Muscle layer of colon (tissue), 2 donors: ENCODE measurements at regions not wholly inside any gene's neighbourhood (a gene's known extent, or its start where the extent isn't known, plus 50 kb on each side); places are given as distances from the start of the nearest gene placed in this dataset.
A peak's percentile ranks its signal among the peaks of the same experiment; 100 is the strongest.
"Not testable (repeated sequence)": the region's sequence is repeated elsewhere in the genome, so short reads cannot be mapped to it uniquely, and the experiment has no call there.

ENCODE experiments used
- H3K27ac ChIP-seq: one replicate; pipeline ENCODE4 v1.7.0; 2013; ENCODE audit warnings: low read depth, mild to moderate bottlenecking, low read length, moderate library complexity
- H3K27me3 ChIP-seq, 2 donors: one replicate each; pipeline ENCODE4 v1.7.0; 2013; ENCODE audit warnings: low read length in 2 of 2, mild to moderate bottlenecking in 2 of 2; ENCODE audit not compliant: insufficient read depth in 2 of 2, control insufficient read depth in 1 of 2
- H3K36me3 ChIP-seq: one replicate; pipeline ENCODE4 v1.7.0; 2013; ENCODE audit warnings: mild to moderate bottlenecking, low read length; ENCODE audit not compliant: insufficient read depth
- H3K4me1 ChIP-seq: one replicate; pipeline ENCODE4 v1.7.0; 2013; ENCODE audit warnings: mild to moderate bottlenecking, low read length; ENCODE audit not compliant: insufficient read depth
- H3K4me3 ChIP-seq, 2 donors: one replicate each; pipeline ENCODE4 v1.7.0; 2013; ENCODE audit warnings: low read length in 2 of 2, low read depth in 1 of 2, mild to moderate bottlenecking in 1 of 2, moderate library complexity in 1 of 2
- H3K9ac ChIP-seq: one replicate; pipeline ENCODE4 v1.7.0; 2013; ENCODE audit warnings: low read length
- H3K9me3 ChIP-seq: one replicate; pipeline ENCODE4 v1.7.0; 2013; ENCODE audit warnings: mild to moderate bottlenecking, low read length
- donor health status: abdominal sarcoma.
- donor health status: Adenocarcinoma of cecum.

DNA sequence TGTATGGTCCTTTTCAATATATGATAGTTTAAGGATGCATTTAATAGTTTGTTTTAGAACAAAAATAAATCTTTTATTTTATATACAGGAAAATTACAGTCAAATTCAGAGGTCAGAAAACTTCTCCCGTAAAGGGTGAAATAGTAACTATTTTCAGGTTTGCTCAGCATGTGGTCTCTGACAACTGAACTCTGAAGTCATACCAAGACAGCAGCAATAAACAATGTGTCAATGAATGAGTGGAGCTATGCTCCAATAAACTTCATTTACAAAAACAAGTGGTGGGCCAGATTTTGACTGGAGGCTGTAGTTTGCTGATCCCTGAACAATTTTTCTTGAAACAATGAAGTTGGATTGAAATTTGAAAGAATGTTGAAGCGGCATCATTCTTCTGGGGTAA lies 123.6 kb downstream of the ZNF248 start:
- H3K27me3 ChIP-seq: no peaks in the 10 kb centered on the region
- H3K4me1 ChIP-seq: no peaks in the 10 kb centered on the region
- no peak overlapping the region for H3K27ac ChIP-seq
- no peak overlapping the region for H3K9ac ChIP-seq
- no peak overlapping the region for H3K4me3 ChIP-seq
- H3K36me3 ChIP-seq: no peaks in the 10 kb centered on the region
- no peaks in the 10 kb centered on the region for H3K9me3 ChIP-seq

DNA sequence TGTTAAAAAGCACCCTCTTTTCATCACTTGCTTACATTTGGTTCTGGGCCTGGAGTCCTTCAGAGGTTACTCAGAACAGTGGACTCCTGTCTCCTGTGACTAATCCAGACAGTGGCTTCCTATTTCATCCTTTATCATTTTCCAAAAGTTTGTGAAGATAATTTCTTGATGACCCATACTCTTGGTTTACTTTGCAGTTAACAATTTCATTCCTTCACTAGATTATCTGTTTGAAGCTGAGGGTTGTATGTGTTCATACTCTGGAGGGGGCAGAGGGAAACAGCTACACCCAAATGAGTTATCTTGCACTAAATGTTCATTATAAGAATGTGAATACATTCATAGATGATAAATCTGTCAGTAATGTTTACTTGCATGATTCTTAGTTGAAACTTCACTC lies 124.7 kb downstream of the ZNF248 start:
- Histone ChIP-seq H3K9ac (no peak overlapping the region), H3K36me3 (no peaks in the 10 kb centered on the region), H3K4me3 (no peak overlapping the region), H3K27ac (no peak overlapping the region), H3K27me3 (no peaks in the 10 kb centered on the region), H3K4me1 (no peaks in the 10 kb centered on the region), H3K9me3 (no peaks in the 10 kb centered on the region)

DNA sequence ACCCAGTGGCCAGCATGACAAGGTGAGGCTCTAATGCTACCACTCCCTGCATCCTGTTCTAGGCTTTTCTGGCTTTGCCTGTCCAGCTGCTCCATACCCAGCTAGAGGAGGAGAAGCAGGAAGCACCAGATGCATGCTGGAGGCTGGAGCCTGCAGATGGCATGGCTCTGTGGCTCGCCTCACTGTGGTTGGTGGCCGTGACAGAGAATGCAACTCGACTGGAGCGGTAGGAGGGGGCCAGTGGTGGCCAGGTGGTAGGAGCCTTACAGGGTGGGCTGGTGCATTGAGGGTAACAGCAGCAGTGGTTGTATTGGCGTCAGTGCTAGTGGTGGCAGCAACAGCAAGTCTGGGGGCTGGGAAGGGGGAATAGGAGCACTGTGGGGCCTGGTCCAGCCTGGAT lies 128.6 kb downstream of the ZNF248 start:
- Histone ChIP-seq H3K36me3 (no peaks in the 10 kb centered on the region), H3K9ac (no peak overlapping the region)

DNA sequence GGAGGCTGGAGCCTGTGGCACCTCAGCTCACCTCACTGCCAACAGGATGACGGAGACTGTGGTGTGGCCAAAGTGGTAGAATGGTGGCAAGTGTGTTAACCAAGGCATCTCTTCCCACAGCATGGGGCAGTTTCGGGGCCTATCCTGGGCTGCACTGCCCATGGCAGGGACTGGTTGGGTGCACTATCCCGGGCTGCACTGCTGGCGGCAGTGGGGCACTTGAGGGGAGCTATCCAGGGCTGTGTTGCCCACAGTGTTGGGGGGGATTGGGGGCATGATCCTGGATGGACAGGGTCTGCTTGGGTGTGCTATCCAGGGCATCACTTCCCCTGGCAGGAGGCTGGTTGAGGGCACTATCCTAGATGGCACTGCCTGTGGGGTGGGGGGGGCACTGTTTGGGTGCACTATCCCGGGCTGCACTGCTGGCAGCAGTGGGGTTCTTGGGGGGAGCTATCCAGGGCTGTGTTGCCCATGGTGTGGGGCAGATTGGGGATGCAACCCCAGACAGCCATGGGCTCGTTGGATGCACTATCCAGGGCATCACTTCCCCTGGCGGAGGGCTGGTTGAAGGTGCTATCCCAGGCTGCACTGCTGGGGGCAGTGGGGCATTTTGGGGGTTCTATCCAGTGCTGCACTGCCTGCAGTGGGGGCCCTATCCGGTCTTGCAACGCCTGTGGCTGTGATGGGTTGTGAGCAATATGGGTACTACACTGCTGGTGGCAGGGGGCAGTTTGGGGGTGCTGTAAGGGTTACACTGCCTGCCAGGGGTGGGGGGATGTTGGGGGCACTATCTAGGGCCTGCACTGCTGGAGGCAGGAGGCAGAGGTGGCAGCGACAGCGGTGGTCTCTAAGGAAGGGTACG lies 129.7 kb downstream of the ZNF248 start:
- H3K27me3 ChIP-seq: no peaks in the 10 kb centered on the region
- H3K27ac ChIP-seq: no peak overlapping the region
- no peak overlapping the region for H3K9ac ChIP-seq
- no peaks in the 10 kb centered on the region for H3K9me3 ChIP-seq
- H3K4me1 ChIP-seq: no peaks in the 10 kb centered on the region
- no peaks in the 10 kb centered on the region for H3K36me3 ChIP-seq
- no peak overlapping the region for H3K4me3 ChIP-seq

More for the DNA sequence above, 128.6 kb downstream of the ZNF248 start:
- no peaks in the 10 kb centered on the region for H3K27me3 ChIP-seq
- H3K4me3 ChIP-seq: no peak overlapping the region
- no peak overlapping the region for H3K27ac ChIP-seq
- no peaks in the 10 kb centered on the region for H3K4me1 ChIP-seq
- H3K9me3 ChIP-seq: no peaks in the 10 kb centered on the region

DNA sequence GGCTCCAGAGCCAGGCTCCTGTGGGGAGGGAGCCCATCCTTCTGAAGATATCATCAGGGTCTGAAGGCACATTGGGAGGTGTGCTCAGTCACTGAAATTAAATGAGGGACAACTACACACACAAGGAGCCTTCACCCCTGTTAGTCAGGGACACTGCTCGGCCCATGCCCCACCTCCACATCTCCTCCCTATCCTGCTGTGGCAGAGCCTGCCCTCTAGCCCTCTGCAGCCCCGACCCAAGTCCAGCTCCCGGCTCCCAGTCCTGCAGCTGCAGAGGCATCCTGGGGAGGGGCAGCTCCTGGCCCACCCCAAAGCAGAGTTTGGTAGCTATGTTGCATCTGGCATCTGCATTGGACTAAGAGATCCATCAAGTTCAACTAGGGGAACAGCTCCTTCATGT lies 136.3 kb downstream of the ZNF248 start:
- Histone ChIP-seq H3K27ac (no peak overlapping the region), H3K36me3 (no peaks in the 10 kb centered on the region), H3K4me1 (no peaks in the 10 kb centered on the region), H3K9me3 (no peaks in the 10 kb centered on the region), H3K9ac (no peak overlapping the region), H3K4me3 (no peak overlapping the region), H3K27me3 (no peaks in the 10 kb centered on the region)

DNA sequence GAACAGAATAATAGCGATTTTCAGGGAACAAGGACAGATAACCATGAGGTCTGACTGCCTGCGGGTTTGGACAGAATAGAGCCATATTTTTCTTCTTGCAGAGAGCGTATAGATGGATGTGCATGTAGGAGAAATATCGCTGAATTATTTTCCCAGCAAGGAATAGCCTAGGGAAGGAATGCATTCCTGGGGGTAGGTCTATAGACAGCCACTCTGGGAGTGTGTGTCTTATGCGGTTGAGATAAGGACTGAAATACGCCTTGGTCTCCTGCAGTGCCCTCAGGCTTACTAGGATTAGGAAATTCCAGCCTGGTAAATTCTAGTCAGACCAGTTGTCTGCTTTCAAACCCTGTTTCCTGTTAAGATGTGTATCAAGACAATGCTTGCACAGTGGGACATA lies 139.3 kb downstream of the ZNF248 start:
- H3K9me3 ChIP-seq, H3K4me1 ChIP-seq: not testable (repeated sequence)

DNA sequence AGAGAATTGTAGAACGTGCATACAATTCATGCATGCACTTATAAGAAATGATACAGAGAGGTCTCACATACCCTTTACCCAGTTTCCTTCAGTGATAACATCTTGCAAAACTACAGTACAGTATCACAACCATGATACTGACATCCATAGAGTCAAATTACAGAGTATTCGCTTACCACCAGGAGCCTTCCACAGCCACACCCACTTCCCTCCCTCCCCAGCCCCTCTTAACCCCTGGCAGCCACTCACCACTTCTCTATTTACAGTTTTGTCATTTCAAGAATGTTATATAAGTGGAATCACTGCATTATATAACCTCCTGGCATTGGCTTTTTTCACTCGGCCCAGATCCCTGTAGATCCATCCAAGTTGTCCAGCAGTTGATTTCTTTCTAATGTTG lies 143.8 kb downstream of the ZNF248 start:
- no peak overlapping the region for H3K27ac ChIP-seq
- no peaks in the 10 kb centered on the region for H3K9me3 ChIP-seq
- H3K27me3 ChIP-seq: no peaks in the 10 kb centered on the region
- peaks cover 17% of the 10 kb centered on the region for H3K4me1 ChIP-seq
- H3K4me3 ChIP-seq: no peak overlapping the region
- H3K9ac ChIP-seq: no peak overlapping the region
- no peaks in the 10 kb centered on the region for H3K36me3 ChIP-seq

More for the DNA sequence above, 139.3 kb downstream of the ZNF248 start:
- not testable (repeated sequence) for H3K4me3 ChIP-seq, H3K27me3 ChIP-seq, H3K9ac ChIP-seq, H3K36me3 ChIP-seq, H3K27ac ChIP-seq

DNA sequence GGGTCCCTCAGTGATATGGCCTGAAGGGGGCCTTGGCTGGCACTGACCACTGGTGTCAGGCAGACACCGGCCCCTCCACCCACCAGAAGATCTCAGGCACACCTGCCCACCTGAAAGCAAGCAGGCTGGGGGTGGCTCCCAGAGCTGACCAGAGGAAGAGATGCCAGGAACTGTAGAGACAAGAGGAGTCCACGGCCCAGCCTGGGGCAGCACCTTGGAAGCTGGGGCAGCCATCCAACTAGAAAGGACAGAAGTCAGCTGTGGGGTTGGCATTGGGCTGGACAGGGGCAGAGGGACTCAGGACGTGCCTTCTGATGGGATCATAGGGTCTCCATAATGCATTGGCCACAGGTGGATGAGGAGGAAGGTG lies 144.3 kb downstream of the ZNF248 start:
- Histone ChIP-seq H3K27me3 (no peaks in the 10 kb centered on the region), H3K36me3 (no peaks in the 10 kb centered on the region), H3K4me1 (peaks cover 17% of the 10 kb centered on the region), H3K9me3 (no peaks in the 10 kb centered on the region), H3K9ac (no peak overlapping the region), H3K4me3 (no peak overlapping the region), H3K27ac (no peak overlapping the region)

DNA sequence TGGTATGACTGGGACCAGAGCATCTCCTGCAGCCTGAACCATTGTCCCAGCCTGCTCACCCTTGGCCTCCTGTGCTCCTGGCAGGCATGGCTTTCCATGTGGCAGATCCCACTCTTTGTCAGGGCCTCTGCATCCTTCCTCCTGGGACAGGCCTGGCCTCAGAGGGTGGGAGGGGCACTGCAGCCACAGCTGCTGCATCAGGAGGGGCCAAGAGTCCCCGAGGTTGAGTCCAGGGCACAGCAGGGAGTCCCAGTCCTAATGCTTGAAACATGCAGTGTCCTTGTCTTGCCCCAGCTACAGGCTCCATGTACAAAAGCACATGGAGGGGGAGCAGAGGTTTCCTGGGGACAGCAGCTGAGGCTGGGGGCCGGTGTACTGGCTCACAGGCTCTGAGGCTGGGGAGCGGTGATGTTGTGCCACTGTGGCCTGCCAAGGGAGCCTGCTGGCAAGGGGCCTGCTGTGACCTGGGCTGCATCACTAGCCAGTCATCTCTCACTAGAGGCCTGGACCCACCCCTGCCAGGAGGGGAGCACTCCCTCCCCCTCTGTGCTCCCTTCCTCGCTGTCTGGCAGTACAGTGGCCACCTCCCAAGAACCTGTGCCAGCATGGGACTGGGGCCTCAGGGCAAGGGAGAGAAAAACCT lies 144.8 kb downstream of the ZNF248 start:
- Histone ChIP-seq H3K9me3 (no peaks in the 10 kb centered on the region), H3K27me3 (no peaks in the 10 kb centered on the region), H3K27ac (no peak overlapping the region), H3K4me3 (peak overlapping the region in 1 of 2 donors; percentile 5), H3K36me3 (no peaks in the 10 kb centered on the region), H3K4me1 (peaks cover 17% of the 10 kb centered on the region), H3K9ac (no peak overlapping the region)

DNA sequence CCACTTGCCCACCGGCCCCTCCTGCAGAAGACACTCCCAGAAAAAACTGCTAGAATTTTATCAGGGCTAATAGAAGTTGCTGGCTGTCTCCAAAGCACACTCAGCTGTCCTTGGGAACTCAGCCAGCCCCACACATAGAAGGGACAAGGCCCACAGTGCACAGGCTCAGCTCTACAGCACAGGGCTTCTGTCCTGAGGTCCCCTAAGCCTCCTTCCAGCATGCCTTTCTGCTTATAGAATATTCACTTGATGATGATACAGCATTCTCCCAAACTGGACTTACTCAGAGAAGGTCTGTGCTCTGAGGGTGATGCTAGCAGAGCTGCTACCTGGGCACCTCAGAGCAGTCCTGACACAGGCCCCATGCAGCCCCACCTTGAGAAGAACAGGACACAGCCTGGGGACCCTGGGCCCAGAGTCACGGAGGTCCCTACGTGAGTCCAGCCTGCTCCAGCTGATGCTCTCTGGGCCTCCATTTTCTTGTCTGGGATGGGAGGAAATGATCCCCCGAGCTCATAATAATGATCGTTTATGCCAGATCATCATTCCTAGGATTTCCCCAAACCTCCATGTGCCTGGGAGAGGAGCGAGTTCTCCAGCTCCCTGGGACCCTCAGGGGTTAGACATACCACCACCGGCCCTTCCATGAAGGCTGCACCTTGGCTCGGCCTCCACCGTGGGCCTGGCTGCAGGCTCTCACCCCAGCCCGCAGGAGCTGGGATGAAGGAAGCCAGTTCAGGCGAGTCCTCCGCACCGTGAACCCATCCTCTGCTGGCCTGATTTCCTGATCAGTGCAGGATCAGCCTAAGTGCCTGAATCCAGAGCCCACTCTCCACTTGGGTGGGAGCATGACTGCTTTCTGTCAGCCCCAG lies 145.6 kb downstream of the ZNF248 start:
- Histone ChIP-seq H3K4me1 (peaks cover 17% of the 10 kb centered on the region), H3K27ac (no peak overlapping the region), H3K27me3 (no peaks in the 10 kb centered on the region), H3K36me3 (no peaks in the 10 kb centered on the region), H3K9ac (no peak overlapping the region), H3K9me3 (no peaks in the 10 kb centered on the region), H3K4me3 (peak overlapping the region in 1 of 2 donors; percentile 5)

DNA sequence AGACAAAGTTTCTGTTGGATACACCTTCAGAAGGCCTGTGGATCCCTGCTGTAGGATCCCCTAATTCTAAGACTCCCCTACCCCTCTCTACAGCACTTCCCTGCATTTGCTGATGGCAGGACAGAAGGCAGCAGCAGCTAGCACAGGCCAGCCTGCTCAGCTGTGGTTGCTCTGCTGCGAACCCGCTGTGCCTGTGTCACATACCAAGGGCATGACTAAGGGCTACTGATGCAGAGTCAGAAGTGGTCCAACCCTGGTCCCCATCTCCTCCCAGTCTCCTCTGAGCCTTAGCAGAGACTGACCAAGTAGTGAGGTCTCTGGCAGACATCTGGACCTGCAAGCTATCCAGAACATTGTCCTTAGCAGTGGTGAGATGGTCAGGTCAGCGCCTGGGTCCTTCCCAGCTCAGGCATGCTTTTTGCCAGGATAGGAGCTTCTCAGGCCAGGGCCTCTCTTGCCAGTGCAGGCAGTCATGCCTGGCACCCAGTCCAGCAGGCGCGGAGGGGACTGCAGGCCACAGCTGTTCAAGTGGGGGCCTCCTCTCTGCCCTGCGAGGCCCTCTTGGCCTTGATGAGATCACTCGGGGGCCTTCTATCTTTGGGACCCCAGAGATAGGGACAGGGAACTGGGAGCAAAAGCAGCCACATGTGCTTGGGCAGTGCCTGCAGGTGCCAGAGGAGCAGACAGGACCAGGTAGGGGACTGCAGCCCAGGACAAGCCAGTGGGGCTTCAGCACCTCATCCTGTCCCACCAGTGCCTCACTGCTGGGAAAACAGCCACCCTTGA lies 146.4 kb downstream of the ZNF248 start:
- Histone ChIP-seq H3K27me3 (no peaks in the 10 kb centered on the region), H3K36me3 (no peaks in the 10 kb centered on the region)

More for the DNA sequence above, 146.4 kb downstream of the ZNF248 start:
- Histone ChIP-seq H3K27ac (no peak overlapping the region), H3K4me3 (no peak overlapping the region), H3K4me1 (peaks cover 17% of the 10 kb centered on the region), H3K9me3 (no peaks in the 10 kb centered on the region), H3K9ac (no peak overlapping the region)
